GM12873 (cell line): ENCODE measurements at regions not wholly inside any gene's neighbourhood (a gene's known extent, or its start where the extent isn't known, plus 50 kb on each side); places are given as distances from the start of the nearest gene placed in this dataset.

Source experiments
- TF ChIP-seq, protein P1 (sequence below): IDR thresholded peaks from 2 replicates; pipeline ENCODE4 v1.5.1; 2012; ENCODE audit warnings: low read depth, mild to moderate bottlenecking, moderate library complexity, low read length, control low read depth; ENCODE audit not compliant: insufficient read depth; ENCODE audit errors: missing control alignments

DNA sequence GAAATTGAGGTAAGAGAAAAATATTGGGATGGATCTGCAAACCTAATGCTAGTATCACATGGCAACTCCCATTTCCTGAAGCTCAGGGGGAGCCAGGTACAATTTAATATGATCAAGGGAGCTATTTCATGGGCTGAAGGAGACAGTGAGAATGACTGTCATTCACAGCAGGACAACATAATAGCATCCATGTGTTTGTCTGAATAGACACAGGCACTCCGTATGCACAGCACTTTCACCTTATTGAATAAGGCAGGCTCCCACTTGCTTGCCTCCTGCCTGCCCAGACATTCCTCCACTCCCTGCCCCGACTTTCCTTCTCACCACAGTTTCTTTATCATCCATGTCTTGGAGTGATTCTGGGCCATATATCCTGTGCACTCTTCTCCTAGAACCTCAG, 156.6 kb upstream of the SLC24A5 start:
- TF ChIP-seq, protein P1, sequence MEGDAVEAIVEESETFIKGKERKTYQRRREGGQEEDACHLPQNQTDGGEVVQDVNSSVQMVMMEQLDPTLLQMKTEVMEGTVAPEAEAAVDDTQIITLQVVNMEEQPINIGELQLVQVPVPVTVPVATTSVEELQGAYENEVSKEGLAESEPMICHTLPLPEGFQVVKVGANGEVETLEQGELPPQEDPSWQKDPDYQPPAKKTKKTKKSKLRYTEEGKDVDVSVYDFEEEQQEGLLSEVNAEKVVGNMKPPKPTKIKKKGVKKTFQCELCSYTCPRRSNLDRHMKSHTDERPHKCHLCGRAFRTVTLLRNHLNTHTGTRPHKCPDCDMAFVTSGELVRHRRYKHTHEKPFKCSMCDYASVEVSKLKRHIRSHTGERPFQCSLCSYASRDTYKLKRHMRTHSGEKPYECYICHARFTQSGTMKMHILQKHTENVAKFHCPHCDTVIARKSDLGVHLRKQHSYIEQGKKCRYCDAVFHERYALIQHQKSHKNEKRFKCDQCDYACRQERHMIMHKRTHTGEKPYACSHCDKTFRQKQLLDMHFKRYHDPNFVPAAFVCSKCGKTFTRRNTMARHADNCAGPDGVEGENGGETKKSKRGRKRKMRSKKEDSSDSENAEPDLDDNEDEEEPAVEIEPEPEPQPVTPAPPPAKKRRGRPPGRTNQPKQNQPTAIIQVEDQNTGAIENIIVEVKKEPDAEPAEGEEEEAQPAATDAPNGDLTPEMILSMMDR, result no peak

DNA sequence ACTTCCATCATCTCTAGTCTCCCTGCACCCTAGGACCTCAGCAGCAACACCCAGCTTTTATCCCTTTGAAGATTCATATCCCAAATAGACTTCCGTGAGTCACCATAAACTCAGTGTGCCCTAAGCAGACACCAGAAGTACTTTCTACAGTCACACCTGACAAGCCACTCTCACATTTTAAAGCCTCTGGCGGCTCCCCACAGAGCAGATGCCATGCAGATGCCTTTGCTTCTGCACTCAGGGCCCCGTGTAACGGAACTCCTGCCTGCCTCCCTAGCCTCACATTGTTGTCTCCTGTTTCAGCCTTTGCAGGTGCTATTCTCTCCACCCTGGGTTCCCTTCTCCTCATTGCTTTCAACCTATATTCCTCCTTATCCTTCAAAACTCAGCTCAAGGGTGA, 155.5 kb upstream of the SLC24A5 start:
- TF ChIP-seq, protein P1, result no peak

DNA sequence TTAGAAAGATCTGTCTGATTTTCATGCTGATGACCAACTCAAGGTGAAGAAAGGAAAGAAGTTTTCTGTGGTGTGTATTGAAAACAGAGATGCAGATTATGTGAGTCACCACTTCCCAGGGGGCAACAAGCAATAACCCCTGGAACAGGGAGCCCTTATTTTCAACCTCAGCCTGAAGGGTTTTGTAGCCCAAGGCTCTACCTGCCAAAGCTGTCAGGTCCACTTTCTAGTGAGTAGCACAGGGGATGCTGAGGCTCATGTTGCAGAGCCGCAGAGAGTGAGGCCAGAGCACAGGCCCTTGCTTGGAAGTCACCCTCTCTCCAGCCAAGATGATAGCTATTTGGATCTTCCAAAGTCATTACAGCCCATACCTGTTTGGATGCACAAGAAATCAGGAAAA, 152.2 kb upstream of the SLC24A5 start:
- TF ChIP-seq, protein P1, result no peak

DNA sequence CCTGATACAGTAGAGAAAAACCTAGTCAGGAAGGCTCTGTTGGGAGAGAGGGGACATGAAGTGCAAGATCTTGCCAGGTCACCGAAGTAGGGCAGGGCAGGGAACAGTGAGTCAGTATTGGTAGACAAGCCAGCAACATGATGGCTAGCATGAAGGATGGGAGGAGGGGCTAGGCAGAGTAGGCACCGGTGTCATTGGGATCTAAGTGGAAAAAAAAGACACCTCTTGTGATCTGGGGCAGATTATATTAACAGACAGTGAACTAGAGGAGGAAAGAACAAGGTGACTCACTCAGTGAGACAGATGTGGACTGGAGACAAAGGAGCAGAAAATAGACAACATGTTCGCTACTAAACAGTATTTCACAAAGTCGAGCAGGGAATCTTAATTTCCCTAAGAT, 149.2 kb upstream of the SLC24A5 start:
- TF ChIP-seq, protein P1, result no peak

DNA sequence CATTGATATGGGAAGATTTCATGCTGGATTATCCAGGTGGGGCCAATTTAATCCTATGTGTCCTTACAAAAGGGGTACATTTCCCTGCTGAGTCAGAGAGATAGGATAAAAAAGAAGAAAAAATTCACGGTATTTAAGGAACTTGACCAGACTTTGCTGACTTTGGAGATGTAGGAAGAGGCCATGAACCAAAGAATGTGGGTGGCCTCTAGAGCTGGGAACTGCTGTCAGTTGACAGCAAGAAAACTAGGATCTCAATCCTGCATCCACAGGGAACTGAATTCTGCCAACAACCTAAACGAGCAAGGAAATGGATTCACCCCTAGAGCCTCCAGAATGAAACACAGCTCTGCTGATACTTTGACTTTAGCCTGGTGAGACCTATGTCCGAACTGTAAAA, 148.1 kb upstream of the SLC24A5 start:
- TF ChIP-seq, protein P1, result no peak

DNA sequence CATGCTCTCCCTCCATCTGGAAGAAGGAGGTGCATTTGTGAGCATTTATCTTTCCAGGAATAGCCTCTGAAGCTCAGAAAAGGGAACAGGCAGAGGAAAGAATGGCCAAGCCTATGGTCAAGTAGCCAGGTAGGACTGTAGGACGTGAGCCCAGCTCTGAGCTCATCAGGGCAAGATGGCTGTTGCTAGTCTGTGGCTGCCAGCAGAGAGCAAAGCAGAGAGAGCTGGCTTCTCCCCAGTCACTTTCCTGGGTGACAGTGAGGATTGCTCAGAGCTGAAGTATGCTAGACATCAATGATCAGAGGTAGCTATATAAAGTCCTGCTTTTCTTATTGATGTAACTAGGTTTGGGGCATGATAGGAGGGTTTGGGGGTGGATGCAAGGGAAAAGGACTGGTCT, 146.1 kb upstream of the SLC24A5 start:
- TF ChIP-seq, protein P1, result no peak

DNA sequence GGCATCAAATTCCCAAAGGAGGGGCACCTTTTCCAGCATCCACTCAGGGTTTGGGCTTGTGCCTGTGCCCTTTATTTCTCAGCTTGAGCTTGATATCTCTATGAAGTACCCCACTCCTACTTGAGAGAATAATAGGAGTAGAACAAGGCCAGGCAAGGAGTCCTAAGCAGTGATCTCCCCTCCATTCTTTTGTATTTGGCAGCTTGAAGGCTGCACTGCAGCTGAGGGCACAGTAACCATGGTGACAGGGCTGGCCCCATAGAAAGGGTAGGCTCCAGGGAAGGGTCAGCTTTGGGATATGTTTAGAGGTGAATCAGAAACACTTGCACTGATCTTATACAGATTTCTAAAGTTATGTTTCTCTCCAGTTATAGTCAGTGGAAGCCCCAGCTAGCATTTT, 145.4 kb upstream of the SLC24A5 start:
- TF ChIP-seq, protein P1, result no peak

DNA sequence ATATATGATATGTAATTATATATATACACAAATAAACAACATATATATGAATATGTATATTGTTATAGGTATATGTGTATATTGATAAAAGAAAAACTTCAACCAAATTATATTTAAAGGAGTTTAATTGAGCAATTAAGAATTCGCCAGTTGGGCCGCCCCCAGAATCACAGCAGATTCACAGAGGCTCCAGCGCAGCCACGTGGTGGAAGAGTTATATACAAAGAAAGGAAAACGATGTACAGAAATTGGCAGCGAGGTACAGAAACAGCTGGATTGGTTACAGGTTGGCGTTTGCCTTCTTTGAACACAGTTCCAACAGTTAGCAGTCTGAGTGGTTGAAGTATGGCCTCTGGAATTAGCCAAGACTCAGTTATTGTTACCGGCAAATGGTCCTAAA, 137.3 kb upstream of the SLC24A5 start:
- TF ChIP-seq, protein P1, result no peak
